ENCODE measurements at regions not wholly inside any gene's neighbourhood (a gene's known extent, or its start where the extent isn't known, plus 50 kb on each side); places are given as distances from the start of the nearest gene placed in this dataset.

DNA sequence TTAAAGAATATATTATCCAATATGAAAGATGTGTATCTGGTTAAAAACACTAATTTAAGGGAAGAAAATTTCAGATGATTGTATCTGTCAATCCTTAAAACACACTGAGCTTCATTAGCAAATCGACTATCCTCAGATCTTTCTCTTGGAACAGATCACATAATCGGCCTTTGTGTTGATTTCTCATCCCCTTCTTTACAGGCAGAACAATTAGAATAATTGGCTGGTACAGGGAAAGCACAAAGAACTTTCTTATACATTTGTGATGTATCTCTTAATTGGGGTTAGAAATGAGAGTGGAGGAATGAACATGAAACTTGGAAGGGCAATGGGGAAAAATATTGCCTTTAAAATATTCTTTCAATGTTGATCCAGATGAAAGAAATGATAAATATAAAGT lies 662.1 kb downstream of the TLE4 start:
- TF ChIP-seq, protein P1, sequence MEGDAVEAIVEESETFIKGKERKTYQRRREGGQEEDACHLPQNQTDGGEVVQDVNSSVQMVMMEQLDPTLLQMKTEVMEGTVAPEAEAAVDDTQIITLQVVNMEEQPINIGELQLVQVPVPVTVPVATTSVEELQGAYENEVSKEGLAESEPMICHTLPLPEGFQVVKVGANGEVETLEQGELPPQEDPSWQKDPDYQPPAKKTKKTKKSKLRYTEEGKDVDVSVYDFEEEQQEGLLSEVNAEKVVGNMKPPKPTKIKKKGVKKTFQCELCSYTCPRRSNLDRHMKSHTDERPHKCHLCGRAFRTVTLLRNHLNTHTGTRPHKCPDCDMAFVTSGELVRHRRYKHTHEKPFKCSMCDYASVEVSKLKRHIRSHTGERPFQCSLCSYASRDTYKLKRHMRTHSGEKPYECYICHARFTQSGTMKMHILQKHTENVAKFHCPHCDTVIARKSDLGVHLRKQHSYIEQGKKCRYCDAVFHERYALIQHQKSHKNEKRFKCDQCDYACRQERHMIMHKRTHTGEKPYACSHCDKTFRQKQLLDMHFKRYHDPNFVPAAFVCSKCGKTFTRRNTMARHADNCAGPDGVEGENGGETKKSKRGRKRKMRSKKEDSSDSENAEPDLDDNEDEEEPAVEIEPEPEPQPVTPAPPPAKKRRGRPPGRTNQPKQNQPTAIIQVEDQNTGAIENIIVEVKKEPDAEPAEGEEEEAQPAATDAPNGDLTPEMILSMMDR (IDR thresholded peaks at IDR 0.05), result no peak
- no peak for TF ChIP-seq POLR2A (IDR thresholded peaks at IDR 0.05)
